GM12892 (cell line): ENCODE measurements at regions not wholly inside any gene's neighbourhood (a gene's known extent, or its start where the extent isn't known, plus 50 kb on each side); places are given as distances from the start of the nearest gene placed in this dataset.

Experiments
- DNase-seq: peaks from one replicate; pipeline ENCODE4 v3.0.0; 2011; ENCODE audit not compliant: insufficient read length
- FAIRE-seq: peaks from 2 replicates; lab custom pipeline; 2011; peaks lifted over from hg19 to GRCh38; lab: Jason Lieb, UNC
- POLR2A ChIP-seq: IDR thresholded peaks from 2 replicates; pipeline ENCODE4 v1.6.1; 2011; ENCODE audit warnings: low read depth, low read length, control low read depth
- POLR2AphosphoS5 ChIP-seq: IDR thresholded peaks from 2 replicates; pipeline ENCODE4 v1.6.1; 2011; ENCODE audit warnings: low read depth, low read length, control low read depth
- TAF1 ChIP-seq: IDR thresholded peaks from 2 replicates; pipeline ENCODE4 v1.6.1; 2011; ENCODE audit warnings: low read depth, mild to moderate bottlenecking, control low read depth, low read length, borderline replicate concordance

DNA sequence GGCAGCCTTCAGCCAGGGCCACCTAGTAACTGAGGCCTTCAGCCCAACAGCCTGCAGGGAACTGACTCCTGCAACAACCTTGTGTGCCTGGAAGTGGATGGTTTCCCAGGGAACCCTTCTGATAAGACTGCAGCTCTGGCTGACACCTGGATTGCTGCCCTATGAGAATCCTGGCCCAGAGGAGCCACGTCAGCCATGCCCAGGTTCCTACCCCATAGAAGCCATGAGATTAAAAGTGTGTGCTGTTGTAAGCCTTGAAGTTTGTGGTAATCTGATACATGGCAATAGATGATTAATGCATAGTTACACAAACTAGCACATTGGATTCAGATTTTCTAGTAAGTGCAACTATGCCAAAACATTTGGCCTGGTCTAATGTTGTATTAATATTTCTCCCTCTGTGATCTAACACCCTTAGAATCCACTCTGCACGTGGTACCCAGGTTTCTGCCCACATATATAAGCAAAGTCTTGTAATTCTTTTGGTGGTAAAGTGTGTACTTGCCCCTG, 64.8 kb upstream of the BEGAIN start:
- DNase-seq = no peak
- no peak for FAIRE-seq
- TF ChIP-seq POLR2A (no peak), TAF1 (no peak), POLR2AphosphoS5 (no peak)

GRCh38 chr14:100652744-100653143, 65.5 kb upstream of the BEGAIN start:
- no peak for DNase-seq
- TF ChIP-seq POLR2A = no peak
- TF ChIP-seq TAF1 = no peak
- TF ChIP-seq POLR2AphosphoS5 = no peak
- no peak for FAIRE-seq

DNA sequence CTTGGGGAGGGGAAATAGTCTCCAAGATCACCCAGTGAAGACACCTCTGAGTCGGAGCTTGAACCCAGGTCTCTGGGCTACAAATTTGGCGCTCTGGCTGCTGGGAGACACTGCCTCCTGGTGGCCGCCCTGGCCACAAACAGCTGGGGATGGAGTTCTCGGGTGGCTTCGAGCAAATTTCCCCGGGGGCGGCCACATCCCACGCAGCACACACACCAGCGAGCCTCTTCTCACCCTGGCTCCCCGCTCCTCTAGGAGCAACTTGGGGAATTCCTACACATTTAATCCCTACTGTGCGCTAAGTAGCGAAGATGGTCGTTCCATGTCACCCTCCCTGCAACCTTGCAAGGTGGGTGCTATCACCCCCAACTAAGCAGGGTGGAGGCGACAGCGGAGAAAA, 66.2 kb upstream of the BEGAIN start:
- no peak for TF ChIP-seq POLR2AphosphoS5
- no peak for TF ChIP-seq POLR2A
- TF ChIP-seq TAF1 = no peak
- no peak for DNase-seq
- FAIRE-seq = no peak

- TF ChIP-seq TAF1 (no peak), POLR2A (no peak), POLR2AphosphoS5 (no peak)
- FAIRE-seq (no peak), DNase-seq (no peak)
Measured at GRCh38 chr14:100654025-100654813, 67.0 kb upstream of the BEGAIN start.

GRCh38 chr14:100654814-100655740, 67.9 kb upstream of the BEGAIN start:
- FAIRE-seq (no peak), DNase-seq (peak; percentile 73)
- TF ChIP-seq POLR2AphosphoS5 (no peak), TAF1 (no peak), POLR2A (no peak)

DNA sequence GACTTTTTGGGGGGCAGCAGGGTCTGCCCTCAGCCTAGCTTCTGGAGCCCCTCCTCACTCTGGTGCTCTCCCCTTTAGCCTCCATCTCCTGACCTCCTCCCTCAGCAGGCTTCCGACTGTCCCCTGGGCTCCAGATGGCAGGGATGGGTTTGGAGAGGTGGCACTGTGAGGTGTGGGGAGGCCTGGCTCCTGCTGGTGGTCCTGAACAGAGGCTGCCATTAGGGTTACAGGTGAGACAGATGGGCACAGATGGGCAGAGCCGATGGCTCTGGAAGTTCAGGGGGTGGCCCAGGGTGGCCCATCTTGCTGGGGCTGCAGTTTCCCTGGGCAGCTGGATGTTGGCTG, 68.5 kb upstream of the BEGAIN start:
- TF ChIP-seq POLR2A = no peak
- no peak for TF ChIP-seq POLR2AphosphoS5
- TF ChIP-seq TAF1 = no peak
- DNase-seq (no peak), FAIRE-seq (no peak)

DNA sequence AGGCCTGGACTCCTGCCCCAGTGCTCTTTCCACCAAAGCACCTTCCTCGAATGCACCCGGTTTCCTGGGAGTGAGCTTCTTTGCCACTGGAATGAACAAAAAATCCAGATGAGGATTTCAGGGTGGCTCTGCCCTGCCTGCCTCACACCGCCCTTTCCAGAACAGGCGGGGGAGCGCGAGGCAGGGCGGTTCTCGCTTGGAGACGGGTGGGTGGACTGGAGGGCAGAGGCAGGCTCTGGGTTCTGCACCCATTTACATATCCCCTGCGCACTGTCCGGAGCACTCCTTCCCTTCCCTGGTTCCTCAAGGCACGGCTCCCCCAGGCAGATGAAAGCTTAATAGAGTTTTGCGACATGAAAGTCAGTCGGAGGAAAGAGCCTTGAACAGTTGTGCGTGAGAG, 69.7 kb upstream of the DLK1 start:
- FAIRE-seq = no peak
- DNase-seq = no peak
- no peak for TF ChIP-seq TAF1
- no peak for TF ChIP-seq POLR2AphosphoS5
- TF ChIP-seq POLR2A = no peak

GRCh38 chr14:100657780-100658179, 68.9 kb upstream of the DLK1 start:
- TF ChIP-seq POLR2A (no peak), POLR2AphosphoS5 (no peak), TAF1 (no peak)
- no peak for FAIRE-seq
- no peak for DNase-seq

GRCh38 chr14:100658181-100658886, 68.4 kb upstream of the DLK1 start:
- TF ChIP-seq POLR2A = no peak
- no peak for TF ChIP-seq POLR2AphosphoS5
- no peak for TF ChIP-seq TAF1
- FAIRE-seq = no peak
- no peak for DNase-seq

GRCh38 chr14:100659345-100660001, 67.2 kb upstream of the DLK1 start:
- no peak for TF ChIP-seq POLR2AphosphoS5
- no peak for TF ChIP-seq POLR2A
- TF ChIP-seq TAF1 = no peak
- DNase-seq (no peak), FAIRE-seq (no peak)

DNA sequence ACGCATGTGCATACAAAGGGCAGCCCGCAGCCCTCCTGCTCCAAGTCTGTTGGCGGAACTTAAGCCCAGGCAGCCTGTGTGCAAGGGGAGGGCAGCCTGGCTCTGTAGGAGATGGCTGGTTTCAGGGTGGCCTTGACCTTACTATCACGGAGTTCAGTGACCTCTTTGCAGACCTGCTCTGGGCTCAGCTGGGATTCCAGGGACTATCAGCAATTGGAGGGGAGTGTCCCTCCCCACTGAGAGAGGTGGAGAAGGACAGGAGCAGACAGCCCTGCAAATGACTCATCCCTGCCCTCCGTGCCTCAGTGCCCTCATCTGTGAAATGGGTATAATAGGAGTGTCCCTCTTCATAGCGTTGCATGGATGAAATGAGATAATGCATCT, 66.2 kb upstream of the DLK1 start:
- FAIRE-seq = no peak
- no peak for DNase-seq
- no peak for TF ChIP-seq POLR2A
- TF ChIP-seq POLR2AphosphoS5 = no peak
- TF ChIP-seq TAF1 = no peak
